Esophagus muscularis mucosa (tissue), 4 donors: ENCODE measurements at regions not wholly inside any gene's neighbourhood (a gene's known extent, or its start where the extent isn't known, plus 50 kb on each side); places are given as distances from the start of the nearest gene placed in this dataset.

Experiments used
- DNase-seq: peaks from one replicate; pipeline ENCODE4 v3.0.0-alpha.2; 2017; ENCODE audit errors: extremely low spot score
- H3K27ac ChIP-seq, 4 donors: fragments of 200-600 bp; sonication (generic); replicated peaks in 1 of 4; 1 replicate in 3 of 4; 2 replicates in 1 of 4; pipeline ENCODE4 v1.5.1; 2016 to 2019; ENCODE audit warnings: mild to moderate bottlenecking in 1 of 4
- H3K27me3 ChIP-seq, 4 donors: fragments of 200-600 bp; sonication (generic); one replicate each; pipeline versions ENCODE4 v1.5.1 to v1.6.0; 2016 to 2019
- H3K36me3 ChIP-seq, 4 donors: fragments of 200-600 bp; sonication (generic); one replicate each; pipeline ENCODE4 v1.5.1; 2016 to 2019
- H3K4me1 ChIP-seq, 4 donors: fragments of 200-600 bp; sonication (generic); one replicate each; pipeline ENCODE4 v1.5.1; 2016 to 2019
- H3K4me3 ChIP-seq, 4 donors: fragments of 200-600 bp; sonication (generic); 1 replicate in 2 of 4; 2 replicates in 2 of 4; pipeline ENCODE4 v1.5.1; 2016 to 2019; ENCODE audit warnings: mild to moderate bottlenecking in 4 of 4, moderate library complexity in 1 of 4
- H3K9me3 ChIP-seq, 4 donors: fragments of 200-600 bp; sonication (generic); 1 replicate in 3 of 4; 2 replicates in 1 of 4; pipeline ENCODE4 v1.5.1; 2016 to 2019
- CTCF ChIP-seq, 3 experiments: fragments of 200-600 bp in 2 of 3; fragments of 450-650 bp in 1 of 3; sonication (generic) in 2 of 3; IDR thresholded peaks; one replicate each; pipeline ENCODE4 v1.5.1; 2017 to 2019; ENCODE audit warnings: antibody characterized with exemption in 3 of 3, mild to moderate bottlenecking in 2 of 3, moderate library complexity in 1 of 3
- EP300 ChIP-seq: sonication (generic); formaldehyde crosslinking; IDR thresholded peaks from one replicate; pipeline ENCODE4 v1.6.1; 2017; ENCODE audit warnings: antibody characterized with exemption
- POLR2A ChIP-seq: fragments of 450-650 bp; IDR thresholded peaks from one replicate; pipeline ENCODE4 v1.6.1; 2017; ENCODE audit warnings: antibody characterized with exemption, moderate library complexity, mild to moderate bottlenecking, low read depth
- POLR2AphosphoS5 ChIP-seq, 2 donors: sonication (generic); formaldehyde crosslinking; IDR thresholded peaks; one replicate each; pipeline ENCODE4 v1.6.1; 2017; ENCODE audit warnings: antibody characterized with exemption in 2 of 2
- WGBS: methylation state at CpG from one replicate; pipeline ENCODE4 v1.1.5; 2018; 5-methylcytosine and 5-hydroxymethylcytosine counted together
- intact Hi-C: fragments of 100-400 bp; cut with DNase I; formaldehyde crosslinking; loops from one replicate; pipeline ENCODE4 v1.15.1; 2023

DNA sequence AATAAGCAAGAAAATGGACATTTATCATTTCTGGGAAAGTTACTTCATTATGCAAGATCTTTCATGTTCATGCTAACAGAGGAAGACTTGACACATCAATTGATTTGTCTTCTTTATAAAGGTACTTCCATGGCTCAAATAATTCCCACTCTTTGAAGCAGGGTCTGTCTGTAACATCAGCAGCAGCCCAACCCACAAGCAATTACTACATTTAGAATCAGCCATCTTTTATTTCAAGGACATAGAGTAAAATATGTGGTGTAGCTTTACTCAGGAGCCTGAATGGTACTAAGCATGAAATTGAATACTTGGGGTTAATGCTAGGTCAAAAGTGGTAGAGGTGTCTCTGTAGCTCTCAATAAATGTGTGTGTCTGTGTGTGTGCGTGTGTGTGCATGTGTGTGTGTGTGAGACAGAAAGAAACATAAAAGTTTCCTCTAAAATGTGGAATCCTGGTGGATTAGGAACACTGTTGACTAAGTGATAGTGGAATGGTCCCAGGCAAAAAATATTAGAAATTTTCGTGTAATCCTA is 581.1 kb downstream of the CAAP1 start:
- H3K4me1 ChIP-seq: no peaks in the 10 kb centered on the region
- no peaks in the 10 kb centered on the region for H3K36me3 ChIP-seq
- intact Hi-C loops: no loop called here
- DNase-seq: no peak
- no peak overlapping the region for H3K4me3 ChIP-seq
- TF ChIP-seq POLR2AphosphoS5 (IDR thresholded peaks at IDR 0.05) (no peak), EP300 (no peak), POLR2A (no peak), CTCF (IDR thresholded peaks at IDR 0.05) (no peak)
- H3K9me3 ChIP-seq: no peaks in the 10 kb centered on the region
- no peak overlapping the region for H3K27ac ChIP-seq
- no peaks in the 10 kb centered on the region for H3K27me3 ChIP-seq
- WGBS: 92% methylated on average over 2 of the region's 2 CpGs

DNA sequence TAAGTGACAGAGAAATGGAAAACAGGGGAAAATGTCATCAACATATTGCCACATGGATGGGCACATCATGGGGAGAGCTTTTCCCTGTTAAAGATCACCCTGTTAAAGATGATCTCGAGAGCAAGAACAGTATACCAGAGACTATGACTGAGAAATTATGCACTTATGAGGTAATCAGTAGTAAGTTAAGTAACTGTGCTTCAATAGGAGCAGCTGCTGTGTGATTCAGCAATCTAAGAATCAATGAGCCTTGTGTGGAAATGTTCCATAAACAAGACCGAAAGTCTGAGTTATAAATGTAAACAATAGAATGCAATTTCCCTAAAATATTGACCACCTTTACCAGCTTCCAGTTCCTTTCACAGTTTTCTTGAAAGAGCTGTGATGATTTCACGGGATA is 582.3 kb downstream of the CAAP1 start:
- Histone ChIP-seq H3K4me3 (no peak overlapping the region), H3K9me3 (no peaks in the 10 kb centered on the region), H3K27ac (no peak overlapping the region), H3K36me3 (no peaks in the 10 kb centered on the region), H3K4me1 (no peaks in the 10 kb centered on the region), H3K27me3 (no peaks in the 10 kb centered on the region)
- intact Hi-C loops: no loop called here
- WGBS: 65% methylated on average over 3 of the region's 3 CpGs
- TF ChIP-seq EP300 (no peak), POLR2A (no peak), CTCF (IDR thresholded peaks at IDR 0.05) (no peak), POLR2AphosphoS5 (IDR thresholded peaks at IDR 0.05) (no peak)
- no peak for DNase-seq

GRCh38 chr9:26308328-26308727 is 584.3 kb downstream of the CAAP1 start:
- Histone ChIP-seq H3K27ac (no peak overlapping the region), H3K9me3 (no peaks in the 10 kb centered on the region), H3K4me1 (no peaks in the 10 kb centered on the region), H3K36me3 (no peaks in the 10 kb centered on the region), H3K27me3 (no peaks in the 10 kb centered on the region), H3K4me3 (no peak overlapping the region)
- no peak for DNase-seq
- intact Hi-C loops: no loop called here
- WGBS: 91% methylated on average over 1 of the region's 1 CpG
- no peak for TF ChIP-seq POLR2AphosphoS5 (IDR thresholded peaks at IDR 0.05)
- TF ChIP-seq CTCF (IDR thresholded peaks at IDR 0.05): no peak
- TF ChIP-seq EP300: no peak
- no peak for TF ChIP-seq POLR2A

DNA sequence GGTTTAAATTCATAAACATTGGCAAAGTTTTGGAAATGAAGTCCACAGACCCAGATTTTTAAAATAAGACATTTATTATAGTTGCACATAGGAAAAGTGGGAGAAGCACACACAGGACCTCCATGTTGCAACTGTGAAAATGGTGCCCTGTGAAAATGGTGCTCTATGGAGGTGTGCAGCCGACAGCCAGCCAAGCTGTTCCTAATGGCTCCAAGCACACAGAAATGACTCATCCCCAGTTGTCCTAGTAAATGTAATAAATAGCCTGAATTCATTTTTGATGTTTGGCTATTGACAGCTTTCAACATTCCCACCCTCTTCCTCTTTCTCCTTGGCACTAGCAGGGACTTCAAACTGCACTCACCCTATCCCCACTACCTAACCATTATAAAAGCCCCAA is 590.9 kb downstream of the CAAP1 start:
- TF ChIP-seq POLR2A (no peak), POLR2AphosphoS5 (IDR thresholded peaks at IDR 0.05) (no peak), EP300 (no peak), CTCF (IDR thresholded peaks at IDR 0.05) (no peak)

GRCh38 chr9:26301046-26301445 is 591.6 kb downstream of the CAAP1 start:
- Histone ChIP-seq H3K27ac (no peak overlapping the region), H3K4me1 (no peaks in the 10 kb centered on the region), H3K9me3 (no peaks in the 10 kb centered on the region), H3K27me3 (no peaks in the 10 kb centered on the region), H3K36me3 (no peaks in the 10 kb centered on the region), H3K4me3 (no peak overlapping the region)
- TF ChIP-seq EP300 (no peak), POLR2AphosphoS5 (IDR thresholded peaks at IDR 0.05) (no peak), CTCF (IDR thresholded peaks at IDR 0.05) (no peak), POLR2A (no peak)
- 83% methylated on average over 3 of the region's 3 CpGs for WGBS
- DNase-seq: no peak
- intact Hi-C loops: no loop called here

More for the DNA sequence above, 590.9 kb downstream of the CAAP1 start:
- H3K27ac ChIP-seq: no peak overlapping the region
- no peaks in the 10 kb centered on the region for H3K27me3 ChIP-seq
- no peaks in the 10 kb centered on the region for H3K36me3 ChIP-seq
- WGBS: 93% methylated on average over 1 of the region's 1 CpG
- intact Hi-C loops: no loop called here
- H3K9me3 ChIP-seq: no peaks in the 10 kb centered on the region
- DNase-seq: no peak
- H3K4me3 ChIP-seq: no peak overlapping the region
- no peaks in the 10 kb centered on the region for H3K4me1 ChIP-seq
